ENCODE measurements at regions not wholly inside any gene's neighbourhood (a gene's known extent, or its start where the extent isn't known, plus 50 kb on each side); places are given as distances from the start of the nearest gene placed in this dataset.

DNA sequence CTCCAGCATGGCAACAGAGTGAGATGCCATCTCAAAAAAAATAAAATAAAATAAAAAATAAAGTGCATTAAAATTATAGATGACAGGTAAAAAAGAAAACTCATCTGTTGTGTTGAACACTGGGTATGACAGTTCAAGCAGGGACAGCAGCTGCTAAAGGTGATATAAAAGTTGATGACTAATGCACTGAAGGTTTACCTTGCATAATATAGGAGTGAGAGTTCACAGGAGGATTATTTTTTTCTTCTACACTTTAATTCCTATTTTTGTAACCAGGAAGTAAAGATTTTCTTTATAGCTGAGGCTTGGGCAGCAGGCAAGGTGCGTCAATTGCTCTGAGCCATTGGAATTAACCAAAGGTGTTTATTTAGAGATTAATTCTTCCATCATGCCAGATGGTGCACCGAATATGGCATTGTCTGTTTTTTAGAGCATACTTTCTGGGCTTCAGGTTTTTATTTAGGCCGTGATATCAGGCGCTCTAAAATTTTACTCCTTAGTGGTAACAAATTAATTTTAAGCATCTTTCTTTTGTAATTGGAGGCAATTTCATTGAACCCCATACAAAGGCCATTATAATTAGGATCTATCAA, 337.0 kb upstream of the SLC10A2 start:
- in situ Hi-C loops (cut with MboI) = no loop called here
- Histone ChIP-seq H3K27me3 (replicated peaks; ENCODE audit: insufficient read depth) (no peaks in the 10 kb centered on the region), H2AFZ (no peak overlapping the region), H3K9me3 (ENCODE audit: low read depth) (no peaks in the 10 kb centered on the region), H3K36me3 (ENCODE audit: low read depth) (no peaks in the 10 kb centered on the region), H3K9me2 (ENCODE audit: insufficient read depth) (no peaks in the 10 kb centered on the region), H3K4me2 (ENCODE audit: unreplicated experiment) (no peak overlapping the region), H3K27ac (no peak overlapping the region), H3K4me3 (no peak overlapping the region), H4K20me1 (ENCODE audit: insufficient read depth) (no peaks in the 10 kb centered on the region), H3K9ac (no peak overlapping the region), H3F3A (ENCODE audit: insufficient read depth) (no peaks in the 10 kb centered on the region), H3K79me2 (ENCODE audit: insufficient read depth) (no peaks in the 10 kb centered on the region), H3K4me1 (ENCODE audit: insufficient read depth) (no peaks in the 10 kb centered on the region)
- WGBS, 2 experiments (ENCODE audit: low coverage in 1 of 2, low lambda C conversion rate in 2 of 2, missing lambda C conversion rate in 2 of 2) = 29 to 37% methylated on average over 4 of the region's 4 CpGs
- DNase-seq = no peak
- TF ChIP-seq EZH2phosphoT487 (IDR thresholded peaks at IDR 0.05; ENCODE audit: insufficient read depth, low read depth) (no peak), EZH2 (IDR thresholded peaks at IDR 0.05; ENCODE audit: insufficient read depth, poor library complexity, severe bottlenecking) (no peak)

DNA sequence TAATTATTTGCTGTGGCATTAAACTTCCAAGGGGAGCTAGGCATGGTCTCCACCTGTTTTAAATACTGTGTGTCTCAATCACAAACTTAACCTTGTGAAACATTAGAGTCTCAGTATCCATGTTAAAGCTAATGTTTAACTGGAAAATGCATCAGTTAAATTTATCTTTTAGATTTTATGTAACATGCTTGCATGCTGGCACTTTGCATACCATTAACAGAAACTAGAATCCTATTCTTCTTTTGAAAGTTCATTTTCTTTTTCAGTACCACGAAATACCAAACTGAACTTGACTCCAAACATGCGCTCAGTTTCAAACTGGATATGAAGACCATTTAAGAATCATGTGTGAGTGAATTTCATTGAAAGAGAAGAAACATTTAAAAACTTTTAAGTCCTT, 328.9 kb upstream of the SLC10A2 start:
- H3K79me2 ChIP-seq (ENCODE audit: insufficient read depth) = no peaks in the 10 kb centered on the region

DNA sequence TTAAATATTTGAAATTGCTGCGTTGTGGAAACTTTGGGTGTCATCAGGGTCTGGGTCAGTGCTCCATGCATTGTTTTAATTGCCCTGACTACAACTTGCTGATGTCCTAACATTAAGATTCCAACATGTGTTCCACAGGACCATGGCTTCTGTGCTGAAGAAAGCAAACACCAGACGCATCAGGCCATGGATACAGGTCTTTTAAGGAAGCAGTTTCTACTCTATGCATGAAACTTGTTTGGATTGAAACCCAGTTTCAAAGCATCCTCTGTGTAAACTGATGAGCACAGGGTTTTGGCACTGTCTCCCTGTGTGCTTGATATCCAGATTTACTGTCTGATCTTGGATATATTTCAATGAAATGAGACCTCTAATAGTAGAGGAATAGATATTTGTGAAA, 328.4 kb upstream of the SLC10A2 start:
- no peak overlapping the region for H3K9ac ChIP-seq
- H3K9me3 ChIP-seq (ENCODE audit: low read depth) = no peaks in the 10 kb centered on the region
- no peaks in the 10 kb centered on the region for H3K9me2 ChIP-seq (ENCODE audit: insufficient read depth)
- H3F3A ChIP-seq (ENCODE audit: insufficient read depth) = no peaks in the 10 kb centered on the region
- no peaks in the 10 kb centered on the region for H3K36me3 ChIP-seq (ENCODE audit: low read depth)
- H2AFZ ChIP-seq = no peak overlapping the region
- 3 to 4% methylated on average over 2 of the region's 2 CpGs for WGBS, 2 experiments (ENCODE audit: low coverage in 1 of 2, low lambda C conversion rate in 2 of 2, missing lambda C conversion rate in 2 of 2)
- TF ChIP-seq EZH2 (IDR thresholded peaks at IDR 0.05; ENCODE audit: insufficient read depth, poor library complexity, severe bottlenecking) (no peak), EZH2phosphoT487 (IDR thresholded peaks at IDR 0.05; ENCODE audit: insufficient read depth, low read depth) (no peak)
- H3K4me1 ChIP-seq (ENCODE audit: insufficient read depth) = no peaks in the 10 kb centered on the region
- no peak overlapping the region for H3K4me3 ChIP-seq
- in situ Hi-C loops (cut with MboI) = no loop called here
- no peaks in the 10 kb centered on the region for H3K27me3 ChIP-seq (replicated peaks; ENCODE audit: insufficient read depth)
- H3K27ac ChIP-seq = no peak overlapping the region
- H4K20me1 ChIP-seq (ENCODE audit: insufficient read depth) = no peaks in the 10 kb centered on the region
- no peak overlapping the region for H3K4me2 ChIP-seq (ENCODE audit: unreplicated experiment)
- H3K79me2 ChIP-seq (ENCODE audit: insufficient read depth) = no peaks in the 10 kb centered on the region
- no peak for DNase-seq

More for the DNA sequence above, 328.9 kb upstream of the SLC10A2 start:
- no peak for TF ChIP-seq EZH2phosphoT487 (IDR thresholded peaks at IDR 0.05; ENCODE audit: insufficient read depth, low read depth)
- TF ChIP-seq EZH2 (IDR thresholded peaks at IDR 0.05; ENCODE audit: insufficient read depth, poor library complexity, severe bottlenecking) = no peak
- Histone ChIP-seq H3K27me3 (replicated peaks; ENCODE audit: insufficient read depth) (no peaks in the 10 kb centered on the region), H3K36me3 (ENCODE audit: low read depth) (no peaks in the 10 kb centered on the region), H3K27ac (no peak overlapping the region), H4K20me1 (ENCODE audit: insufficient read depth) (no peaks in the 10 kb centered on the region), H3K9me3 (ENCODE audit: low read depth) (no peaks in the 10 kb centered on the region), H3K9me2 (ENCODE audit: insufficient read depth) (no peaks in the 10 kb centered on the region), H3K9ac (no peak overlapping the region), H3F3A (ENCODE audit: insufficient read depth) (no peaks in the 10 kb centered on the region), H3K4me2 (ENCODE audit: unreplicated experiment) (no peak overlapping the region), H3K4me1 (ENCODE audit: insufficient read depth) (no peaks in the 10 kb centered on the region), H3K4me3 (no peak overlapping the region), H2AFZ (no peak overlapping the region)
- in situ Hi-C loops (cut with MboI) = no loop called here
- DNase-seq = no peak
- 9 to 13% methylated on average over 2 of the region's 2 CpGs for WGBS, 2 experiments (ENCODE audit: low coverage in 1 of 2, low lambda C conversion rate in 2 of 2, missing lambda C conversion rate in 2 of 2)

DNA sequence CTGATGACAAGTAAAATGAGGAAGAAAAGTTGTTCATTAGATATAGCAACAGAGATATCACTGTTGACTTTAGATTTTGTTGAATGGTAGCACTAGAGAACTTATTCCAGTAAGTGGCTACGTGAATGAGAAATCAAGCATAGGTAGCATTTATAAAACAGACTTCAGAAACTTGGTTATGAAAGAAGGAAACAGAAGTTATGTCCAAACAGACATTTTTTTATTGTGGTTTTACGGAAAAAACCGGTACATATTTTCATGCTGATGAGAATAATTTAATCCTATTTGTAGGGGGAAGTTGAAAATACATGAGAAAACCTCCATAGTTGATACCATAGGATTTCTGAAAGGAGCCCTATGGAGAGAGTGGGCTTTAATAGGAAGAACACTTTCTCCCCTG, 325.7 kb upstream of the SLC10A2 start:
- H3K4me3 ChIP-seq = no peak overlapping the region
- DNase-seq = no peak
- H3K9ac ChIP-seq = no peak overlapping the region
- H3K79me2 ChIP-seq (ENCODE audit: insufficient read depth) = no peaks in the 10 kb centered on the region
- H3K36me3 ChIP-seq (ENCODE audit: low read depth) = no peaks in the 10 kb centered on the region
- H3K4me2 ChIP-seq (ENCODE audit: unreplicated experiment) = no peak overlapping the region
- no peaks in the 10 kb centered on the region for H3K9me3 ChIP-seq (ENCODE audit: low read depth)
- no peaks in the 10 kb centered on the region for H3K27me3 ChIP-seq (replicated peaks; ENCODE audit: insufficient read depth)
- no peak overlapping the region for H3K27ac ChIP-seq
- H3K9me2 ChIP-seq (ENCODE audit: insufficient read depth) = no peaks in the 10 kb centered on the region
- in situ Hi-C loops (cut with MboI) = no loop called here
- WGBS, 2 experiments (ENCODE audit: low coverage in 1 of 2, low lambda C conversion rate in 2 of 2, missing lambda C conversion rate in 2 of 2) = 19 to 25% methylated on average over 3 of the region's 3 CpGs
- H2AFZ ChIP-seq = no peak overlapping the region
- no peaks in the 10 kb centered on the region for H3K4me1 ChIP-seq (ENCODE audit: insufficient read depth)
- TF ChIP-seq EZH2phosphoT487 (IDR thresholded peaks at IDR 0.05; ENCODE audit: insufficient read depth, low read depth) (no peak), EZH2 (IDR thresholded peaks at IDR 0.05; ENCODE audit: insufficient read depth, poor library complexity, severe bottlenecking) (no peak)
- H3F3A ChIP-seq (ENCODE audit: insufficient read depth) = no peaks in the 10 kb centered on the region
- no peaks in the 10 kb centered on the region for H4K20me1 ChIP-seq (ENCODE audit: insufficient read depth)

DNA sequence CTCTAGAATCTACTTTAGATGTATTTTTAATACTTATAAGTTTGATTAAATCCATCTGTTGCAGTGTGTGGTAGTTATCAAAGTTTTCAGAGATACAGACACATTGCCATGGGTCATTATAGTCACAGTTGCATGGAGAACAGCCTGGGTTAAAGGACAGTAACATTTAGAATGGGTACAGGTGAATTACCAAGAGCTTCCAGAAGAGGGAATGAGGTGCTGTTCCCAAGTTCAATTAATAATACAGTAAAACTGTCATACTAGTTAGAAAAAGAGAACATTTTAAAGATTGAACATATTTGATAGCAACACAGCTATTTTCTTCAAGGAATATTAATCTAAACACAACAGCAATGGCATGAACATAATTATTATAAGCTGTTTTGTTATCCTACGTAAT, 322.6 kb upstream of the SLC10A2 start:
- no peaks in the 10 kb centered on the region for H3K36me3 ChIP-seq (ENCODE audit: low read depth)
- in situ Hi-C loops (cut with MboI) = no loop called here
- H3K4me3 ChIP-seq = no peak overlapping the region
- DNase-seq = no peak
- H3F3A ChIP-seq (ENCODE audit: insufficient read depth) = no peaks in the 10 kb centered on the region
- H3K79me2 ChIP-seq (ENCODE audit: insufficient read depth) = no peaks in the 10 kb centered on the region
- no peaks in the 10 kb centered on the region for H3K9me2 ChIP-seq (ENCODE audit: insufficient read depth)
- H3K27ac ChIP-seq = no peak overlapping the region
- 4 to 5% methylated on average over 1 of the region's 1 CpG for WGBS, 2 experiments (ENCODE audit: low coverage in 1 of 2, low lambda C conversion rate in 2 of 2, missing lambda C conversion rate in 2 of 2)
- H4K20me1 ChIP-seq (ENCODE audit: insufficient read depth) = no peaks in the 10 kb centered on the region
- H3K9ac ChIP-seq = no peak overlapping the region
- no peak overlapping the region for H2AFZ ChIP-seq
- no peak overlapping the region for H3K4me2 ChIP-seq (ENCODE audit: unreplicated experiment)
- H3K9me3 ChIP-seq (ENCODE audit: low read depth) = no peaks in the 10 kb centered on the region
- TF ChIP-seq EZH2 (IDR thresholded peaks at IDR 0.05; ENCODE audit: insufficient read depth, poor library complexity, severe bottlenecking) = no peak
- TF ChIP-seq EZH2phosphoT487 (IDR thresholded peaks at IDR 0.05; ENCODE audit: insufficient read depth, low read depth) = no peak
- H3K27me3 ChIP-seq (replicated peaks; ENCODE audit: insufficient read depth) = no peaks in the 10 kb centered on the region
- H3K4me1 ChIP-seq (ENCODE audit: insufficient read depth) = no peaks in the 10 kb centered on the region
